ENCODE measurements at regions not wholly inside any gene's neighbourhood (a gene's known extent, or its start where the extent isn't known, plus 50 kb on each side); places are given as distances from the start of the nearest gene placed in this dataset.

DNA sequence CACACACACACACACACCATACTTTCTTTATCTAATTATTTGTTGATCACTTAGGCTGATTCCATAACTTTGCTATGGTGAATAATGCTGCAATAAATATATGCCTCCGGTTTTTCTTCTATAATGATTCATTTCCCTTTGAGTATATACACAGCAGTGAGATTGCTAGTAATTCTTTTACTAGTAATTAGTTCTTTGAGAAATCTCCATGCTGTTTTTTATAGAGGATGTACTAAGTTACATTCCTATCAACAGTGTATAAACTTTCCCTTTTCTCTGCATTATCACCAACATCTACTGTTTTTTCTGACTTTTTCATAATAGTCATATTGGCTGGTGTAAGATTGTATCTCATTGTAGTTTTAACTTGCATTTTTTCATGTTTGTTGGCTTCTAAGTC lies 1405.1 kb downstream of the PCDH9 start:
- TF ChIP-seq, protein P1, sequence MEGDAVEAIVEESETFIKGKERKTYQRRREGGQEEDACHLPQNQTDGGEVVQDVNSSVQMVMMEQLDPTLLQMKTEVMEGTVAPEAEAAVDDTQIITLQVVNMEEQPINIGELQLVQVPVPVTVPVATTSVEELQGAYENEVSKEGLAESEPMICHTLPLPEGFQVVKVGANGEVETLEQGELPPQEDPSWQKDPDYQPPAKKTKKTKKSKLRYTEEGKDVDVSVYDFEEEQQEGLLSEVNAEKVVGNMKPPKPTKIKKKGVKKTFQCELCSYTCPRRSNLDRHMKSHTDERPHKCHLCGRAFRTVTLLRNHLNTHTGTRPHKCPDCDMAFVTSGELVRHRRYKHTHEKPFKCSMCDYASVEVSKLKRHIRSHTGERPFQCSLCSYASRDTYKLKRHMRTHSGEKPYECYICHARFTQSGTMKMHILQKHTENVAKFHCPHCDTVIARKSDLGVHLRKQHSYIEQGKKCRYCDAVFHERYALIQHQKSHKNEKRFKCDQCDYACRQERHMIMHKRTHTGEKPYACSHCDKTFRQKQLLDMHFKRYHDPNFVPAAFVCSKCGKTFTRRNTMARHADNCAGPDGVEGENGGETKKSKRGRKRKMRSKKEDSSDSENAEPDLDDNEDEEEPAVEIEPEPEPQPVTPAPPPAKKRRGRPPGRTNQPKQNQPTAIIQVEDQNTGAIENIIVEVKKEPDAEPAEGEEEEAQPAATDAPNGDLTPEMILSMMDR (IDR thresholded peaks at IDR 0.05; ENCODE audit: low read depth, low read length, poor library complexity, severe bottlenecking) = no peak
- TF ChIP-seq EZH2phosphoT487 (IDR thresholded peaks at IDR 0.05; ENCODE audit: borderline replicate concordance, low read length) = no peak
- H3K4me1 ChIP-seq (ENCODE audit: control insufficient read depth, low read length) = no peaks in the 10 kb centered on the region
- H3K79me2 ChIP-seq (ENCODE audit: control insufficient read depth, low read length) = no peaks in the 10 kb centered on the region
- H4K20me1 ChIP-seq (ENCODE audit: control insufficient read depth, insufficient read depth, low read depth, low read length) = no peaks in the 10 kb centered on the region
- no peaks in the 10 kb centered on the region for H3K27me3 ChIP-seq (ENCODE audit: control insufficient read depth, low read length)
- H3K9me3 ChIP-seq (ENCODE audit: control insufficient read depth, insufficient read depth, low read length) = no peaks in the 10 kb centered on the region
- H3F3A ChIP-seq (ENCODE audit: control insufficient read depth, insufficient read depth) = no peaks in the 10 kb centered on the region
- H3K9me2 ChIP-seq (replicated peaks; ENCODE audit: control insufficient read depth, low read length) = no peaks in the 10 kb centered on the region
- H3K4me3 ChIP-seq (ENCODE audit: low read length) = no peak overlapping the region
- no peak overlapping the region for H3K27ac ChIP-seq (ENCODE audit: low read depth, low read length)
- H3K4me2 ChIP-seq (ENCODE audit: low read length) = no peak overlapping the region
- no peaks in the 10 kb centered on the region for H3K36me3 ChIP-seq (ENCODE audit: control insufficient read depth, low read length)

DNA sequence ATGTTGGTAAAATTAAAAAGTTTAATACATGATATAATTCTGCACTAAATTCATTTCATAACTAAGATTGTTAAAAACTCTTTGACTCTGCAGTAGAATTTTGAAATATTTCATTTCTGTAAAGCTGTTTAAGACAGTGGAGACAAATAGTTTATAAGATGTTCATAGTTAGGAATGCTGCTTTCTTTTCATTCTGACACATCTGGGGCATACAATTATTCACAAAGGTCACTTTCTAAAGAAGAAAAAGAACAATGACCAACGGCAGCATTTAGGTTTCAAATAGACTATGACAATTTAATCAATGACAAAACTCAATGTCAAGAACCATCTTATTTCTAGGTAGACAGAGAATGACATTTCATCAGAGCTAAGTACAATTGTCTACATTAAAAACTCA lies 1422.1 kb downstream of the PCDH9 start:
- Histone ChIP-seq H3K4me3 (ENCODE audit: low read length) (no peak overlapping the region), H3K27me3 (ENCODE audit: control insufficient read depth, low read length) (no peaks in the 10 kb centered on the region), H4K20me1 (ENCODE audit: control insufficient read depth, insufficient read depth, low read depth, low read length) (no peaks in the 10 kb centered on the region), H3K9me3 (ENCODE audit: control insufficient read depth, insufficient read depth, low read length) (peaks cover 6% of the 10 kb centered on the region; the same call in 1 of the 2 replicates), H3K36me3 (ENCODE audit: control insufficient read depth, low read length) (no peaks in the 10 kb centered on the region), H3K9me2 (replicated peaks; ENCODE audit: control insufficient read depth, low read length) (no peaks in the 10 kb centered on the region), H3K4me2 (ENCODE audit: low read length) (no peak overlapping the region), H3K4me1 (ENCODE audit: control insufficient read depth, low read length) (no peaks in the 10 kb centered on the region), H3K27ac (ENCODE audit: low read depth, low read length) (no peak overlapping the region), H3F3A (ENCODE audit: control insufficient read depth, insufficient read depth) (no peaks in the 10 kb centered on the region), H3K79me2 (ENCODE audit: control insufficient read depth, low read length) (no peaks in the 10 kb centered on the region)
- TF ChIP-seq EZH2phosphoT487 (IDR thresholded peaks at IDR 0.05; ENCODE audit: borderline replicate concordance, low read length) = no peak
- TF ChIP-seq, protein P1 (IDR thresholded peaks at IDR 0.05; ENCODE audit: low read depth, low read length, poor library complexity, severe bottlenecking) = no peak

DNA sequence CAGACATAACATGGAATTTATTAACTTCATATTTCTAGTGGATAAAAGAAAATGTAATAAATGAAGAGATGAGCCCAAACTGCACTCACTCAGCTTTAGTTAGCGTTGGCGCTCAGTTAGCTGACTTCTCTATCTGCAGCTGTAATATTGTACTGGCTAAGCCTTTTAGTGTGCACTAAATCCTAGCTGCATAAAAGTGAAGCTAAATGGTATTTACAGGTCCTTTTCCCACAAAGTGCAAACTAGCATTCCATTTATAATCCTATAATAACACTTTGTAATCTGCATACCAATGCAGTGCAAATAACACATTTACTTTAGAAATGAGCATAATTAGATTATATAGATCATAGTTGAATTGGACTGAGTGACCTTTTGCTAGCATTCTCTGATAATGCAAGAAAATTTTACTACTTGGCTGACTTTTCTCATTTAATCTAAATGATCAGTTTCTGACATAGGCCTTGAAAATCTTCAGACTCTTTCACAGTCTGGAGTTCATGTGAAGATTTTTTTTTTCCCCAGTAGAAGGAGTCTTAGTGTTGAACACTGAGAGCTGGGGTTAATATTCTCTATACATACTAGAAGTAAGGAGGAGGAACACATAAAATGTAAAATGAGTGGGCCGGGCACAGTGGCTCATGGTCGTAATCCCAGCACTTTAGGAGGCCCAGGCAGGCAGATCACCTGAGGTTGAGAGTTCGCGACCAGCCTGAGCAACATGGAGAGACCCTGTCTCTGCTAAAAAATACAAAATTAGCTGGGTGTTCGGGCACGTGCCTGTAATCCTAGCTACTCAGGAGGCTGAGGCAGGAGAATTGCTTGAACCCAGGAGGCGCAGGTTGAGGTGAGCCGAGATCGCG lies 1426.4 kb downstream of the PCDH9 start:
- no peaks in the 10 kb centered on the region for H3K79me2 ChIP-seq (ENCODE audit: control insufficient read depth, low read length)
- H3K9me3 ChIP-seq (ENCODE audit: control insufficient read depth, insufficient read depth, low read length) = no peaks in the 10 kb centered on the region
- H3K27ac ChIP-seq (ENCODE audit: low read depth, low read length) = no peak overlapping the region
- H3F3A ChIP-seq (ENCODE audit: control insufficient read depth, insufficient read depth) = no peaks in the 10 kb centered on the region
- H3K27me3 ChIP-seq (ENCODE audit: control insufficient read depth, low read length) = no peaks in the 10 kb centered on the region
- no peaks in the 10 kb centered on the region for H3K9me2 ChIP-seq (replicated peaks; ENCODE audit: control insufficient read depth, low read length)
- H3K4me2 ChIP-seq (ENCODE audit: low read length) = no peak overlapping the region
- H3K4me3 ChIP-seq (ENCODE audit: low read length) = no peak overlapping the region
- TF ChIP-seq, protein P1 (IDR thresholded peaks at IDR 0.05; ENCODE audit: low read depth, low read length, poor library complexity, severe bottlenecking) = no peak
- TF ChIP-seq EZH2phosphoT487 (IDR thresholded peaks at IDR 0.05; ENCODE audit: borderline replicate concordance, low read length) = no peak
- H3K36me3 ChIP-seq (ENCODE audit: control insufficient read depth, low read length) = no peaks in the 10 kb centered on the region
- H4K20me1 ChIP-seq (ENCODE audit: control insufficient read depth, insufficient read depth, low read depth, low read length) = no peaks in the 10 kb centered on the region
- H3K4me1 ChIP-seq (ENCODE audit: control insufficient read depth, low read length) = no peaks in the 10 kb centered on the region
